NCI-H1092 (cell line): ENCODE measurements at regions not wholly inside any gene's neighbourhood (a gene's known extent, or its start where the extent isn't known, plus 50 kb on each side); places are given as distances from the start of the nearest gene placed in this dataset.
"Not testable (repeated sequence)": the region's sequence is repeated elsewhere in the genome, so short reads cannot be mapped to it uniquely, and the experiment has no call there.

Source experiments
- DNase-seq: peaks from one replicate; lab custom pipeline; 2025; lab: John Stamatoyannopoulos, UW

DNA sequence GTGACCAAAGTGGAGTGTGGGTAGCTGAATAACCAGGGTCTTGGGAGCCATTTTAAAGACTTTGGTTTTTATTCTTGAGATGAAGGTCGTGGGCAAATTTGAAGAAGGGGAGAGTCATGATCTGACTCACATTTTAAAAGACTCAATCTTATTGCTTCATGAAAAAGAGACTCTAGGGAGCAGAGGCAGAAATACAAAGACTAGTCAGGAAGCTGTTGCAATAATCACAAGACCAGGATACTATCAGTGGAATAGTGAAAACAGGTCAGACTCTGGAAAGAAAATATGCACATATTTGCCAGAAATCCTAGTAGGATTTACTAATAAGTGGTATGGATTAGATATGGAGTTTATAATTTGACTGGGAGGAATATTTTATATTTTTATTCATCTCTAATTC, 448.4 kb downstream of the RAPGEF2 start:
- no peak for DNase-seq

DNA sequence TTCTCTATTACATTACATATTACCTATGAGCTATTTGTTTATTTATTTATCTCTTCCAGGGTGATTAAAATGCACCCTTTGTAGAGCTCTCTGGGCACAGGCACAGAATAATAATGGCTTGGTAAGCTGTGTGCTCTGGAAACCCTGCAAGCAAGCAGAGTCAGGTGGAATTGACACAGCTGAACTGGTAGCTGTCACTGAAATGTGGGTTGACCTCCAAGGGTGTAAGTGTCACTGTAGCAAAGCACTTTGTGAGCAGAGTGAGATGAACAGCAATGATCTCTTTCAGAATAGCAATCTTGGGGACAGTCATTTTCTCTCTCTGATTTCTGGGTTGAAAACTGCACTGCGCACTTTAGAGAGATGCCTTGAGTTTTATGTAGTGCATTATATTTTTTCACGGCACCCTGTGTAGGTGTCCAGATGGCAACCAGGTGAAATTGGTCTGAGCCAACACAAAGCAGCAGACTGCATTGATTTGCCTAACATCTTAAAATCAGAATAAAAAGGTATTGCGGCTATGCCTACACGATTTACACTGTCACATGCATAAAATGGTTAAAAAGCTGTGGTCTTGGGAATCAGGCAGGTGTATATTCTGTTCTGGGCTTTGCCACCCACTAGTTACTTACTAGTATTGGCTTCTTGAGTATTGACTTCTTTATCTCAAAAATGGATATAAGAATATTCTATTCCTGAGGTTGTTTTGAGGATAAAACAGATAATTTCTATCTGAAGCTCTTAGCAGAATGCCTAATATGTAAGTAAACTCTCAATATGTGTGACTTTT, 450.3 kb downstream of the RAPGEF2 start:
- DNase-seq = no peak

DNA sequence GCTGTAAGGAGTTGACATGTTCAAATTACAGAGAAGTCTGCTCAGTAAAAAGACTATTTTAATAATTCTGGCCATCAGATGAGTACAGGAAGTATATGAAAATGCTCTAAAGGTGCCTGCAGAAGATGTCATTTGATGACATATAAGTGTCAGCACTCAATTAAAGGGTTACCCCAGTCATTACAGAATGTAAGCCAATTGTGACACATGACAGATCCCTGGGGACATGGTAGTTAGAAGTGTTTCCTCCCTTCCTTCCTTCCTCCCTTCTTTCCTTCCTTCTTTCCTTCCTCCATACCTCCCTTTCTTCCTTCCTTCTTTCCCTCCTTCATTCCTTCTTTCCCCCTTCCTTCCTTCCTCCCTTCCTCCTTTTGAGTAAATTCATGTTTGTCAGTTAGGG, 453.0 kb downstream of the RAPGEF2 start:
- no peak for DNase-seq

DNA sequence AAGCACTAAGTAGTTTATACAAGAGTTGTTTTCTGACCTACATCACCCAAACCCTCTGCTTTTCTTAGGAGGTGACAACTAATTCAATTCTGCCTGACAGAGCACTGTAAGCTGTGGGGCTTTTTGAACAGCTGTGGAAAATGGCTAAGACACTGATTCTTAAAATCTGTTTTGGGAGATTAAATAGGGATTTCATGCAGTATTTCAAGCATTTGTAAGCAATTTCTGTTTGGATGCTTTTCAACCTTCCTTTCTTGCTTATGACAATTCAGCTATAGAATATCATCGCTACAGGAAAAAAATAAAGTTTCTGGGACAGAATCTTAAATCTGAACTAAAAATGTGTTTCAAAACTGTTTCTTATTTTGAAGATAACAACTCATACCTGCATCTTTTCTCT, 459.5 kb downstream of the RAPGEF2 start:
- DNase-seq = no peak

DNA sequence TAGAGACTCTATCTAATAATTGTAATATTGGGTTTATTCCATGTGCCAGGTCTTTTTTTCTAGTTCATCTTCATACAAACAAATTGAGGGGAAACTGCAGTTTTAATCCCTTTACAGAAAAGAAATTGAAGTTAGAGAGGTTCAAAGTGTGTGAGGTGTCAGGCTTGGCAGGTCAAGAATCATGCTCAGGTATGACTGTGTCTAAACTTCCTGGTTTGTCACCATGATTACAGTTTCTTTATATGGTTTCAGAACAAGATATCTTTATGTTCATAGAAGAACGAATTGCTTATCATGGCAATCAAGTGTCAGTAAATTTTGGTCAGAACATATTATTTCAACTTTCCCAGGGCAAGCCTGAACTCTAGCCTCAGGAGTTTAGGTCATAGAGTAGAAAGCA, 460.4 kb downstream of the RAPGEF2 start:
- DNase-seq = no peak

DNA sequence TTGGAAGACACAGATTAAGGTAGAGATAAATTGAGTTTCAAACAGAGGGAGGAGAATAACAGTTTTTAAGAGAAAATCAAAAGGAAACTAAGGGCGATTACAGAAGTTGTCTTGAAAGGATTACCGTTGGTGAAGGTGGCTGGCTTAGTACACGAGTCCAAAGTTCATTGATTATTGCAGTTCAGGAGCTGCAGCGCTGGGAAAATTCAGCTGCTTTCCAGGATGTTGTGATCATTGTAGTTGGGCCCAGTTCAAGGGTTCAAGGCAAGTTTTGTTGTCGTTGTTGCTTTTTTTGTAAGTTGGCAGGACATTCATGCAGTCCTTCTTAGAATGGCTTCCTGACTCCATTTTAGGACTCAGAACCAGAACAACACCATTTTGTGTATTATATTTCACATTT, 461.7 kb downstream of the RAPGEF2 start:
- DNase-seq = no peak

DNA sequence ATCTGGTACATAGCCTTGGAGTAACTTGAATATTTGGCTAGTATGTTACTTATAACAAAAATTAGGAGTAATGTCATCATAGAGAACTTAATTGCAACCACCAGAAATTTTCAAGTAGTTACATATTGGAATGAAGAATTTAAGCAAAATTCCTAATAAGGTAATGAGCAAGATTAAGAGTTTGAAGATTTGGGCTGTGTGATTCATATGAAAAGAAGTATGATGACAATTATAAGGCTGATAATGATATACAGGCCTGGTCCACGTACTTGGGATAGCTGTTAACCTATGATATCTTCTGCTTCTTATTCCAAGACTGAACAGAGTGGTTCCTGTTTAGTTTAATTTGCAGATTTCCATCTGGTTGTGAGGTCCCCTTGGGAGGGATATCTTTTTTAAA, 463.9 kb downstream of the RAPGEF2 start:
- no peak for DNase-seq

DNA sequence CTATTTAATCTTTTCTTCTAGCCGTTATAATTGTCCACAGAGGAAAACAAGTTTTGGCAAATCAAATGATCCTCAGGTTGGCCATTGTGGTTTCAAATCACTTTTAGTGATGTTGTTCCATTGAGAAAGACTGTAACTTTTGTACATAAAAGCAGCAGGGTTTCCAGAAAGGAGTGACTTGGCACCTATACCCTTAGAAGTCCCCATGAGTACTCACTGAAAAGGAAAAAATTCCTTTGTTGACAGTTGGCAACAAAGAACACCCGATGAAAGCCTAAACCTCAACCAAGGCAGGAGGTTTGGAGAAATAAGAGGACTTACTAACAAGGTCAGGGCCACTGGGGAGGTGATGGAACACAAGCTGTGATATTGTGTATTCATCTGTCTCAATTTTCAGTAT, 474.4 kb downstream of the RAPGEF2 start:
- no peak for DNase-seq

DNA sequence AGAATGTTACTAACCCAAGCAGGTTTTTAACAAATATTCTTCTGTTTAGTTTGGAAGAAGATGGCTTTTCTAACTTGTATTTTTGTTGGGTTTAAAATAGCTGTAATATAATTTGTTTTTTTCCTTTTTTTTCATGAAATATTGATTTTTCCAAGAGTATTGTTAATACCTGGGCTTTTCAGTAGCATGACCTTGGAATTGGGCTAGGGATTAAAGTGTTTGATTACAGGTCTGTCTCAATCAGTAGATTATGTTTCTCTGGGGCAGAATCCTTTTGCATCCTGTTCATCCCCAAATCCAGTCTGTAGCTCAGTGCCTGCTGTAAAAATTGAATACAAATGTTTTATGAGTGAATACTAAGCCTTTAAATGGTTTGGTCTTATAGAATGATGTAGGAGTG, 479.8 kb downstream of the RAPGEF2 start:
- DNase-seq = no peak

DNA sequence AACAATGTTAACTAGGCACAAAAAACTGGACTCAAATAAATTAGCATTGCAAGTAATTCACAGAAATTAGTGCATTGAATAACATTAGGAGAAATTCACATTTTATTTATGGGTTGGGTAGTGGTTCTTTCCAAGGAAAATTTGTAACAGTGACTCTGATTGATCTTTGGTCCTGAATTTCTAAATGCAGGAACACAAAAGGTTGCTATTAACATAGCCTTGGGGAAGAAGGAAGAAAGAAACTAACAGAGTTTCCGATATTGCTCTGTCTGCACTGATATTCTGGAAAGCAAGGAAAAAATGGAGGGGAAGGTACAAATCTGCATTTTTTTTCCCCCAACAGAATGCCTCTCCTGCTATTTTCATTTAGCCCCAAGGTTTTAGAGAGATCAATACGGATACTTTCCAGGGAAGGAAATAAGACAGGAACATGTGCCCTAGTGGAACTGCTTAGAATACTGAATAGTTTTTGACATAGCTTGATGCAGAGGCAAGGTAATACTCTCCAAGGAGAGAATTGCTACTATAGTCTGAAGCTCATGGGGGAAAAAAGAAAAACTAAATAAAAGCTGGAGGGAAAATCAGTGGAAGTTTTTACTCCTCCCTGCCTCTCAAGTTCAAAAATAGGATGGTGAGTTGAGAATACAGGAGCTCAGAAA, 490.1 kb downstream of the RAPGEF2 start:
- DNase-seq = no peak

DNA sequence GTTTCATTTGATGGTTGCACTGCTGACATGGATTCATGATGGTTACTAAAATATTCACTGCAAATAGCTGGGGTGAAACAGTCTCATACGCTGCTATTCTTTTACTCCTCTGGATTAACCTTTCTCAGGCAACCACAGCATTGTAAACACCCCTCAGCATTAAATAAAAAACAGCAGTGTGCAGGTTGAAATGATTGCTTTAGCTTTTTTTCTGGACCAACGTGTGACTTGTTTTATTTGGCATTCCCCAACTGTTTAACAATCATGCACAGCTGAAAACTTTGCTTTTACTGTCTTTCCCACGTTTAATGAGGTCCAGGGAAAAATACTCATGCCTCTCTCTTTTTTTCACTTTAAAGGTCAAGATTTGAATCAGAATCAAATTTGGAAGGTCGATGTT, 490.8 kb downstream of the RAPGEF2 start:
- DNase-seq = no peak

DNA sequence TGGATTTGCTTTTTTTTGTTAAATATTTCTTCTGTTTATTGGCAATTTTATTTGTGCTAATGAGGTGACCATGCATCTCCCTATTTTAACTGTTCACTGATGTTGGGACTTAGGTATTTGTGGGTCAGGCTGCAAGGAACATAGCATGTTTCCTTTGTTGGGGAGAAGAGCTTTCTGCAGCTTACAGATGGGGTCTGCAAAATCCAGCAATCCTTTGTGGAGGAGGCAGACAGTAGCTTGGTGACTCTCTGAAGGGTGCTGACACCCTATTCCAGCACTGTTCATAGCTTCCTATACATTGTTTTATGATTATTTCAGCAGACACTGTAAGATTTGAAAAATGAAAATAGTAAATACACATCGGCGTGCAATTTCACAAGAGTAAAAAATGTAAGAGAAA, 491.7 kb downstream of the RAPGEF2 start:
- DNase-seq = no peak

DNA sequence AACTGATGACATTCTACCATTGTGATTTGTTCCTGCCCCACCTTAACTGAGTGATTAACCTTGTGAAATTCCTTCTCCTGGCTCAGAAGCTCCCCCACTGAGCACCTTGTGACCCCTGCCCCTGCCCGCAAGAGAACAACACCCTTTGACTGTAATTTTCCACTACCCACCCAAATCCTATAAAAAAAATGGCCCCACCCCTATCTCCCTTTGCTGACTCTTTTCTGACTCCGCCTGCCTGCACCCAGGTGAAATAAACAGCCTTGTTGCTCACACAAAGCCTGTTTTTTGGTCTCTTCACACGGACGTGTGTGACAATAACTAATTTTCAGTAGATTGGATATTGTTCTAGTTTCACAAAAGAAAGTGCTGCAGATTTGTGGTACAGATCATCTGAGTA, 492.2 kb downstream of the RAPGEF2 start:
- DNase-seq = not testable (repeated sequence)

DNA sequence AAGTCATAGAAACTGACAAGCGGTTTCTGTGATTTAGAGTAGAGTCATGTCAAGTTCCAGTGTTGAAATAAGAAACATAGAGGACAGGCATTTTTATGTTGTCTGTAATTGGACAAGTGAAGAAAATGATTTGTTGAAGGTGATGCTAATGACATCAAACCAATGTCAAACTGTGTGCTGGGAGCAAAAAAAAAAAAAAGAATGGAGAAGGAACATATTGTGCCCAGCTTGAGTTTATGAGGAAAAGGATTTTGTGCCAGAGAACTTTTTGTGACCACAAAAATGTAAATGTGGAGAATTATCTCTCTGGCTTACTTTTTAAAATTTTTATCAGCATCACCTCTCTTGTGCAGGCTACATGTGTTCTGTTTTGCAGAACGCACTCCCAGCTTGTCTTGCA, 495.7 kb downstream of the RAPGEF2 start:
- DNase-seq = no peak

DNA sequence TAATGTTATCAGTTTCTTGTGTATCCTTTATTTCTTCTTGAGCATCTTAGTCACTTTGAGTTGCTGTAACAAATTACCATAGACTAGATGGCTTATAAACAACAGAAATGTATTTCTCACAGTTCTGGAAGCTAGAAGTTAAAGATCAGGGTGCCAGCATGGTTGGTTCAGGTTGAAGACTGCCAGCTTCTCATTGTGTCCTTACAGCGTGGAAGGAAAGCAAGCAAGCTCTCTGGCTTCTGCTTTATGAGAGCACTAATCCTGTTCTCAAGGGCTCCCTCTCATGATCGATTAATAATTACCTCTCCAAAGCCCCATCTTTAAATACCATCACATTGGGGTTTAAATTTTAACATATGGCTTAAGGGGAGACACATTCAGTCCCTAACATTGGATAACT, 497.2 kb downstream of the RAPGEF2 start:
- DNase-seq = no peak

DNA sequence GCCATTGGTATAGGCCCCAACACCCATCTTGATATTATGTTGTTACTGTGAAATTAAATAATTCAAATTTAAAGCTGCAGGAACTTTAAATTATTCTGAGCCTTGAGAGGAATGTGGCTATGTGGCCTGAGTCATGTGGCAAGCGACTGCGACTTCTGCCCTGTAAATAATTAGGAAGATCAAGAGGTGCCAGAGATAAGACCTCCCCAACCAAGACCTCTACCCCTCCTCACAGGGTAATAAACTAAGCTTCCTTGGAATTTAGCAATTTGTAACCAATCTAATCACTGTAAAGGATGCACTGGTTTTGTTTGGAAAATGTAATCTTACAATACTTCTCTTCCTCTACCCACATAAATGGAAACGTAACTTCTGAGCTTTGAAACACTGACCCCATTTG, 501.9 kb downstream of the RAPGEF2 start:
- no peak for DNase-seq

DNA sequence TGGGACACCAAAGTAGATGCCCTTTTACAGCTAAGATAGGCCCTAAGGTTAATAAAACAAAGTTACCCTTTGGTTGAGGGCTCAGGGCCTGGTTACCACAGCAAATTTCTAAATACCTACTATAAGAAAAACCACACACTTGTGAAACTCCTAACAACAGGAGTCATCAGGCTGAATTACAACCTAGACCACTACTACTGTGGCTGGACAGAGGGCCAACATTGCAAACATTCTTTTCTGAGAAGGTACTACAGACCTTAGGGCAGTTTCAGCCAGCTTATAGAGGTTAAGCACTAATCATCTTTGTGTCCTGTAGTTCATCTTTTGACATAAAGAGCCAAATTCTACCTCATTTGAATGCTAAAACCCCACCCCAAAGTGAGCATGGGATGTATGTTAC, 504.0 kb downstream of the RAPGEF2 start:
- no peak for DNase-seq

DNA sequence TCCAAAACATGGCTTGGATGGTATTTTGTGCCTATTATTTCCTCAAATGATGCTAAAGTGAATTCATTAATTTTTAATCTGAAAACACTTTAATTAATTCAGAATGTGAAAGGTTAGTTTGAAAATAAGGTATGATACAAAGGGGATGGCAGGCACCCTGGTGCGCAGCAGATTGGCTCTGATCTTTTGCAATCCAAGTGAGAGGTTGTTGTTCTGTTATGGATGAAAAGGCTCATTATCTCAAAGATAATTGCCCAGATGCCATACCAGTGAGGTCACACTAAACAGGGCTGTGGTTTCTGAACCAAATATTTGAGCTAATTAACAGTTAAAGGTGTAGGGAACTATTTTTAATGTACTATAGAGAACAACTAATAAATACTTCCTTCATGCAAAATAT, 504.9 kb downstream of the RAPGEF2 start:
- DNase-seq = no peak

DNA sequence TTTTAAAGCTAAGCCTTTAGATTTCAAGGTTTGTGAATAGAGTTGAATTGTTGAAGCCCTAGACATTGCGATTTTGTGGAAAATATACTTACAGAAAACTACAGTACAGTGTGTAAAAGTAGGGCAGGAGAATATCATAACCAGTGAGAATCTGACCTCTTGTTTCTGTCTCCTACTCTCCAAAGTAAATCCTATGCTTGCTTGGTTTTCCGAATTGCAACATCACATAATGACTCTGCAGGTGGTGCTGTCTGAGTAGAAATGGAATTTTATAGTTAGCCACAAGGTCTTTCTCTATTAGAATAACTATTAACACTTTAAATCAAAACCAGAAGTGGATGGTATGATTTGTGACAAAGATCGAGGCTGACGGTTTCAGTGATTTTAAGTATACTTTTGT, 505.6 kb downstream of the RAPGEF2 start:
- no peak for DNase-seq

DNA sequence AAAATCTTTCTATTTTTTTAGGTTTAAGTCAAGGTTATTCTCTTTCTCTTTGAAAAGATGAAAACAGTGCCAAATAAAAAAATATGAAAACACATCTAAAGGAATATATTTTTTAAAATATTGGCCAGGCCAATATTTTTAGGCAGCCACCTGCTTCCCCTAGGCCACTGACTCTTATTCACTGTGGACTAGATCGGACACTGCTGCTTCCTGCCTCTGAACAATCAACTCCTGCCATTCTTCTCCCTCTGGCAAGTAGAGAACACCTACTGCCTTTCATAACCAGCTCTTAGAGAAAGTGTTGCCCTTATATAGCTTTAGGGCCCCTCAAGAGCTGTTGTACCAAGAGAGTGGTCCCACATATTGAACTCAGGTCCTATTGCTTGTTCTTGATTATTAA, 529.2 kb downstream of the RAPGEF2 start:
- no peak for DNase-seq

DNA sequence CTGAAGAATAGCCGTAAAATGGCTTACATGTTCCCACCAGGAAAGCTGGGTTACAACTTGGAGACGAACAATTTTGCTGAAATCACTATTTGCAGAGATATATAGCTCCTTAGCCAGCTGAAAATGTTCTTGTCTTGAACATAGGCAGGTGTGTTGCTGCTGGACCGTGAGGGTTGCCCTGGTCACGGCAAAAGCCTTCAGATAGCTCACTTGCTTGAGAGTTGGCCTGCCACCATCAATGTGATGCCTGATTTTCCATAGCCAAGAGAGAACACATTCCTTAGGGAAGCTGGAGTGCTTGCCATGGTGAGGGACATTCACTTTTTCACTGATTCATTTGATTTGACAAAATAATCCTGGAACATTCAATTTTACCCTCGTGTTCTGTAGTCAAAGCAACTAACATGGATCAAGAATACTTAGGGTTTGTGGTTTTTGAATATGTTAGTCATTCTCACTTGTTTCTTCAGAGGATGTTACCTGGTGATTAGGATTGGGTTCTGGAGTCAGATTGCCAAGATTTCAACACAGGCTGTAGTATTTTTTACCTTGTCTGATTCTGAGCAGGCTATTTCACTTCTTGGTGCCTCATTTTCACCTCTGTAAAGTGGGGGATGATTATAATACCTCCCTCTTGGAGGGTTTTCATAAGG, 536.9 kb downstream of the RAPGEF2 start:
- no peak for DNase-seq

DNA sequence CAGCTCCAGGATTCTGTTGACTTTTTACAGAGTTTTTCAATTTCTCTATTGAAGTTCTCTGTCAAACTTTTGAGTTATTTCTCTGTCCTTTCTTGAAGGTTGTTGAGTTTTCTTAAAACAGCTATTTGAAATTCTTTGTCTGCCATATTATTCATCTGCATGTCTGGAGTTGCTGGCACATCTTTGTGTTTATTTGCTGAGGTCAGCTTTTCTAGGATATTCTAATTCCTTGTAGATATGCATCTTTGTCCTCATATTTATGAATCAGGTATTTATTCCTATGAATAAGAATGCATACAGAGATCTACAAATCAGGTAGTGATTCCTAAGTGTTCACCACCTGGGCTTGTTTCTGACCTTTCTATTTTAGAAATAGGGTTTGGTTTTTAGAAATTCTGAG, 546.4 kb downstream of the RAPGEF2 start:
- DNase-seq = no peak

DNA sequence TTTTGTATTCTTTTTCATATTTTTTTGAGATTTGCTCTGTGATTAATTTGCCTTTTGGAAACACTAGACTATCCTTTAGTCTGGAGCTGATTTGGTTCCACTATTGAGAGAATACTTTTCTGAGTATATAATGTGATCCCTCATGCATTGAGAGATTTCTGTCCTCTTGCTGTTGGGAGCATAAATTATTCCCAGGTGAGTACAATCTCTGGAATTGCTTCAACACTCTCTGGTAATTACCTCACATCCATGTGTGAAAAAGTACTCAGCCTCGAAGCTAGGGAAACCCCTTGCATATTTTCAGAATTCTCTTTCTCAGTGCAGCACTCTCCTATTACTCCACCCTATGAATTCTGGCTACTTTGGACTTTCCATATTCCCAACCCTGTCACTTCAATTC, 550.0 kb downstream of the RAPGEF2 start:
- no peak for DNase-seq
